ENCODE measurements at regions not wholly inside any gene's neighbourhood (a gene's known extent, or its start where the extent isn't known, plus 50 kb on each side); places are given as distances from the start of the nearest gene placed in this dataset.

- no peak for DNase-seq
These were observed 373.6 kb downstream of the CDH26 start for GRCh38 chr20:60331688-60332300.

- no peak for DNase-seq
These were observed 374.3 kb downstream of the CDH26 start for GRCh38 chr20:60332523-60332922.

GRCh38 chr20:60334911-60335310 lies 376.7 kb downstream of the CDH26 start:
- DNase-seq = no peak

GRCh38 chr20:60338556-60338955 lies 380.3 kb downstream of the CDH26 start:
- no peak for DNase-seq

GRCh38 chr20:60339738-60340137 lies 381.5 kb downstream of the CDH26 start:
- DNase-seq = no peak

- DNase-seq = no peak
These were observed 382.0 kb downstream of the CDH26 start for GRCh38 chr20:60340232-60340631.

GRCh38 chr20:60341062-60341461 lies 382.8 kb downstream of the CDH26 start:
- DNase-seq = no peak

GRCh38 chr20:60345106-60345505 lies 386.9 kb downstream of the CDH26 start:
- DNase-seq = no peak

GRCh38 chr20:60349418-60349817 lies 391.2 kb downstream of the CDH26 start:
- no peak for DNase-seq

- no peak for DNase-seq
These were observed 393.8 kb downstream of the CDH26 start for GRCh38 chr20:60352017-60352416.

- no peak for DNase-seq
These were observed 394.4 kb downstream of the CDH26 start for GRCh38 chr20:60352596-60352995.

- no peak for DNase-seq
These were observed 395.9 kb downstream of the CDH26 start for GRCh38 chr20:60354024-60354580.

GRCh38 chr20:60358101-60358500 lies 399.9 kb downstream of the CDH26 start:
- DNase-seq = no peak

- no peak for DNase-seq
These were observed 400.8 kb downstream of the CDH26 start for GRCh38 chr20:60359010-60359409.

GRCh38 chr20:60361761-60362395 lies 403.7 kb downstream of the CDH26 start:
- no peak for DNase-seq

GRCh38 chr20:60362531-60362930 lies 404.3 kb downstream of the CDH26 start:
- DNase-seq = no peak

- DNase-seq = no peak
These were observed 405.5 kb downstream of the CDH26 start for GRCh38 chr20:60363698-60364097.

GRCh38 chr20:60365064-60365666 lies 406.9 kb downstream of the CDH26 start:
- no peak for DNase-seq

GRCh38 chr20:60365882-60366281 lies 407.7 kb downstream of the CDH26 start:
- no peak for DNase-seq

- DNase-seq = no peak
These were observed 413.2 kb downstream of the CDH26 start for GRCh38 chr20:60371384-60371783.

GRCh38 chr20:60372275-60372674 lies 414.1 kb downstream of the CDH26 start:
- no peak for DNase-seq

- DNase-seq = no peak
These were observed 414.6 kb downstream of the CDH26 start for GRCh38 chr20:60372822-60373221.

- DNase-seq = no peak
These were observed 420.4 kb downstream of the CDH26 start for GRCh38 chr20:60378620-60379019.
